Limb (tissue), 2 donors: ENCODE measurements at regions not wholly inside any gene's neighbourhood (a gene's known extent, or its start where the extent isn't known, plus 50 kb on each side); places are given as distances from the start of the nearest gene placed in this dataset.

Experiments used
- DNase-seq, 2 donors: peaks; one replicate each; pipeline ENCODE4 v3.0.0-alpha.2; 2016; ENCODE audit errors: extremely low spot score in 2 of 2

DNA sequence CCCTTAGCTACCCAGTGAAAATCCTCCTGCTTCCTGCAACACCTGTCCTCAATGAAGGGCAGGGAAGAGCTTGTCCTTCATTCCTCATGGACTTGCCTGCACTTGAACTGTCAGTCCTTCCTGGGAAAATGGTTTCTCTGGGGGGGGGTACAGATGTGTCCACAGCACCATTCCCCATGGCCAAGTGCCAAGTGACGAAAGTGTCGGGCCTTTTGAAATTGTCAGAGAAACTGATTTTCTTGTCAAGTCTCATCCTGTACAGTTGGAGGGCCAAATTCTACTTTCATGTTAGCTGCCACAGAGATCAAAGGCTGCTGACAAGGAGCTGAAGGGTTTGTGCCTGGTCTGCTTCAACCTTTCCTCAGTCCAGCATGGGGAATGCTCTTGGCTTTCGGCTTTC, 179.5 kb upstream of the PARP11 start:
- no peak for DNase-seq

GRCh38 chr12:4051596-4051995, 178.4 kb upstream of the PARP11 start:
- DNase-seq: no peak

DNA sequence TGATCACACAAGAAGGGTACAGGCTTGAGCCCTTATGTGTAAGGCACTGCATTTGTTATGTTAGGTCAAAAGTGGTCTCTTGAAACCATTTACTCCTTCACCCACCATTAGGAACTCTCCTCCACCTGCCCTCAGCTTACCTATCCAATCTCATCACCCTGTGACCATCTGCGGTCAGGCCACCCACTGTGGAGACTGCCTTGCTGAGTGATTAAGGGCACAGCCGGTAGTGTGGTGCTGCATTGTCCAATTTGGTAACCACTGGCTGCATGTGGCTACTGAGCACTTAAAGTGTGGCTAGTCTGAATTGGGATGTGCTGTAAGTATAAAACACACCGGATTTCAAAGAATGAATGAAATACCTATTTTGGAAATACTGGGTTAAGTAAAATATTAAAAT, 177.1 kb upstream of the PARP11 start:
- DNase-seq: no peak

GRCh38 chr12:4049298-4050080, 176.3 kb upstream of the PARP11 start:
- DNase-seq: no peak

GRCh38 chr12:4047421-4047820, 174.2 kb upstream of the PARP11 start:
- no peak for DNase-seq

- no peak for DNase-seq
Measured at GRCh38 chr12:4046495-4046840, 173.3 kb upstream of the PARP11 start.

GRCh38 chr12:4045786-4046494, 172.7 kb upstream of the PARP11 start:
- DNase-seq: no peak

DNA sequence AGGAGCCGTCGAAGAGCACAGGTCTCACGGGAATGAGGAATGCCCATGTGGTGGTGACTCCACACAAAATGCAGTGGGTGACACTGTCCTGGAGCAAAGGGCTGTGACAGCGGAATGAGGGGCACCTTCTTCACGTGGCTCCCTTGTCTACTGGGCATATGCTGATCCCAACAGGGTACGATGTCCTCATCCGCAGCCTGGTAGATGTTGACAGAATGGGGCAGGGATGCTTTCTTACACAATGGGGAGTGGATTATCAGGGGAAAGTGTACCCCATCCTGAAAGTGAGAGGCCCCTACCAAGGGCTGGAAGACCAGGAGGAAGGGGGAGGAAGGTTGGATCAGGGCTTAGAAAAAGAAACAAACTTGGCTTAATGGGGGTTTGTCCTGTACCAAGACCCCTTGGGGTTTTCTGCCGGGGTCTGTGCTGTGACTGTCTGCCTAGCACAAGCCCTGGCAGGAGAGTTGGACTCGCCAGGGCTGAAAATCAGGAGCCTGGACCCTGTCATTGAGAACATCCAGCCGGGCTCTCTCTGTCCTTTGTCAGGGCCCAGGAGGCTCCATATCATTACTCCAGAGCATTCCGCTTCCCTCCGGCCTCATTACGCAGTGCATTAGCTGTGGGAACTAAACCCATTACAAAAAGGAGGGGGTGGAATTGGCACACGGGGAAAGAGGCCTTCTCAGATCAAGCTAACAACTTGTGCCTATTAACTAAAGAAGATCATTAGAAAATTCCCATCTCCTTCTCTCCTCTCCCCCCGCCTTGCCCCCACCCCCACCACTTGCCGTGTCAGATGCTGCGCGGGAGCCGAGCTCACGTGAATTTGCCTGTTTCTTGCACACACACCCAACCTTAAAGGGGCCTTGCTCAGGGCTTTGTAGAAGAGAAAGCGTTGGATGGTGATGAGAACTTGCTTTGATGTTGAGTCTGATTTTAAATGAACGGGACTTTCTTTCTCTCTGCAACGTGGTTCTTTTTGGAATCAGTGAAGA, 171.8 kb upstream of the PARP11 start:
- DNase-seq: peak in 1 of 2 donors; percentile 42

DNA sequence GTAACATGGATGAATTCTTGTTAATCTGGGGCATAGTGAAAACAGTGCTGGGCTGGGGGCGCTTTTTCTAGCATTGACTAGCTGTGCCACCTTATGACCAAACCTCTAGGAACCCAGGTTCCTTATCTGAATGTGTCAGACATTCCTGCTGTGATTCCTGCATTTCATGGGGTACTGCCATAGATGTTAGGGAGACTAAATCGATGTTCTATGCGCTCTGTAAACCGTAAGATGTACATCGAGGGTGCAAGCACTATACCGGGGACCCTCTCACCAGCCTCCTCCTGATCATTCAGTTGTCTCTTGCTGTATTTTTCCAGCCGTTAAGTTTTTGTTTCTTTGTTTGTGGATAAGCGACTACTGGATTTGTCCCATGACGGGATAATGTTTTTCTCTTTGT, 170.9 kb upstream of the PARP11 start:
- no peak for DNase-seq

DNA sequence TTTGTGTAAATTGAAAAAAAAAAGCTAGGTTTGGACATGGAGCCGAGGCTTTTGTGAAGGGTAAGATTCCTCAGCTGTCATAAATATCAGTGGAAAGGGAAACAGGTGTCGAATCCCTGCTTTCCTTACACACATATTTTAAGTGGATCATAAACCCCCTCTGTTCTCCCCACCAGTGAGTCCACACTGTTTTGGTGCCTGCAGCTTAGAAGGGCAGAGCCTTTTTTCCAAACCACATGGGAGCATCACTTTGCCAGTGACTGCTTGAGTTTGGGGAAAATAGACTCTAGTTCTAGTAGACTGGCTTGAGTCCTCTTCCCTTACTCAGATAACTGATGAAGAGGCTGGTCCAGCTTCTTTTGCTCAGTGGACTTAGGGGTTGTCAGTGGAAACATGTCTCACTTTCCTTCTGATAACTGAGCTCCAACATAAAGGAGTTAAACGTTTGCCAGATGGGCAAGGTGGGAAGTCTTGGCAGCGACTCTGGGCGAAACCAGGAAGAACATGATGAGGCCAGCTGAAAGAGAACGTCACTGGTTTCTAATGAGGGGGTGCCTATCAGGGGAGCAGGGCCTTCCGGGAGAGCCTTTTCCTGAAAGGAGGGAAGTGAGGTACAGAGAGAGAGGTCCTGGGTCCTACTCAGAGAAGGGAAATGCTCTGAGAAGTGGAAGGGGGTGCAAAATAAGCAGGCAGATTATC, 168.1 kb upstream of the PARP11 start:
- DNase-seq: no peak

DNA sequence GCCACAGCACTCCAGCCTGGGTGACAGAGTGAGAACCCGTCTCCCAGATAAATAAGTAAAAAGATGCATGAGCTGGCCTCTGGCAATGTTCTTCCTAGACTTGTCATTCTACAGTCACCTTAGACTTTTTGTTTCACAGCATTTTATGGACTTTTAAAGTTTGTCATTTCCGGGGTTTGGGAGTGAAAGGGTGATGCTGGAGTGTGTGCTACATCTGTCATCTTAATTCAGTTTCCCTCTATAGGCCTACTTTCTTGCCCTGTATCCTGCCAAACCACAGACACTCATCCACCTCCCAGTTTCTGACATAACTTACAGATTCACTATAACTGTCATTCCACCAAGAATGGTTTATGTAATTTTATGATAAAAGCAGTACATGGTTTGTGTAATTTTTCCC, 166.7 kb upstream of the PARP11 start:
- DNase-seq: no peak

GRCh38 chr12:4037747-4038312, 164.6 kb upstream of the PARP11 start:
- peak; percentile 71 to 79 for DNase-seq

GRCh38 chr12:4036671-4037271, 163.6 kb upstream of the PARP11 start:
- no peak for DNase-seq

- DNase-seq: peak in 1 of 2 donors; percentile 27
Measured at GRCh38 chr12:4034921-4035320, 161.7 kb upstream of the PARP11 start.

- DNase-seq: no peak
Measured at GRCh38 chr12:4032924-4033615, 159.9 kb upstream of the PARP11 start.

- no peak for DNase-seq
Measured at GRCh38 chr12:4031703-4032291, 158.6 kb upstream of the PARP11 start.

- peak; percentile 92 to 93 for DNase-seq
Measured at GRCh38 chr12:4030929-4031702, 157.9 kb upstream of the PARP11 start.

- no peak for DNase-seq
Measured at GRCh38 chr12:4027412-4027811, 154.2 kb upstream of the PARP11 start.

DNA sequence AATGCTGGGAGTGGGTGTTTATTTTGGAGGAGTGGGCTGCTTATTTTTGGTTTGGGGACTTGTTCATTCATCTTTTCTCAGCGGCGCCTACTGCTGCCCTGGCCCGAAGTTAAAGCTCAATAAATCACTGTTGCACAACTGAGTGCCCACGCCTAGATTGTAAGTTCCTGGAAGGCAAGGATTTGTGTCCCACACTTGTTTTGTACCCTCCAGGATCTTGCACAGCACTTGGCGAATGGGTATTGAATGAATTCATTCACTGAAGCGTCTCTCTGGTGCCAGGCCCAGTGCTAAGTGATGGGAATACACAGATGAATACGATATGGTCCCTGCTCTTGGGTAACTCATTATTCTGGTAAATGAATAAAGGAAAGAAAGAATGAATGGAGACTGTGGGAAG, 153.3 kb upstream of the PARP11 start:
- DNase-seq: no peak
